ENCODE measurements at regions not wholly inside any gene's neighbourhood (a gene's known extent, or its start where the extent isn't known, plus 50 kb on each side); places are given as distances from the start of the nearest gene placed in this dataset.
A peak's percentile ranks its signal among the peaks of the same experiment; 100 is the strongest.

- TF ChIP-seq CTCF (conservative IDR thresholded peaks at IDR 0.05; ENCODE audit: low read depth, low read length) (no peak), RCOR1 (IDR thresholded peaks at IDR 0.05; ENCODE audit: insufficient replicate concordance, low read length) (no peak), POLR2A (IDR thresholded peaks at IDR 0.05; ENCODE audit: low read depth, low read length) (no peak), FOS (IDR thresholded peaks at IDR 0.05; ENCODE audit: low read depth, low read length) (no peak), CEBPB (IDR thresholded peaks at IDR 0.05; ENCODE audit: low read depth, low read length) (peak; percentile 59)
- TF ChIP-seq, protein P1, sequence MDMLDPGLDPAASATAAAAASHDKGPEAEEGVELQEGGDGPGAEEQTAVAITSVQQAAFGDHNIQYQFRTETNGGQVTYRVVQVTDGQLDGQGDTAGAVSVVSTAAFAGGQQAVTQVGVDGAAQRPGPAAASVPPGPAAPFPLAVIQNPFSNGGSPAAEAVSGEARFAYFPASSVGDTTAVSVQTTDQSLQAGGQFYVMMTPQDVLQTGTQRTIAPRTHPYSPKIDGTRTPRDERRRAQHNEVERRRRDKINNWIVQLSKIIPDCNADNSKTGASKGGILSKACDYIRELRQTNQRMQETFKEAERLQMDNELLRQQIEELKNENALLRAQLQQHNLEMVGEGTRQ (IDR thresholded peaks at IDR 0.05; ENCODE audit: low read depth, low read length), result no peak
Measured at GRCh38 chr13:82917984-82918383, 964.3 kb downstream of the SLITRK1 start.

All from IMR-90 (cell line).